Type B pancreatic cell (in vitro differentiated cells): ENCODE measurements at regions not wholly inside any gene's neighbourhood (a gene's known extent, or its start where the extent isn't known, plus 50 kb on each side); places are given as distances from the start of the nearest gene placed in this dataset.

Experiments used
- DNase-seq: peaks from one replicate; pipeline ENCODE4 v3.0.0; 2021; ENCODE audit warnings: mixed read lengths; ENCODE audit not compliant: unreplicated experiment; ENCODE audit errors: extremely low spot score
- H3K27ac Mint-ChIP-seq: 2 replicates; pipeline ENCODE4 v1.8.0; 2021; ENCODE audit warnings: mild to moderate bottlenecking, mixed read lengths
- H3K27me3 Mint-ChIP-seq: 2 replicates; pipeline ENCODE4 v1.8.0; 2021; ENCODE audit warnings: mixed read lengths
- H3K36me3 Mint-ChIP-seq: 2 replicates; pipeline ENCODE4 v1.8.0; 2021; ENCODE audit warnings: mixed read lengths
- H3K4me1 Mint-ChIP-seq: one replicate; pipeline ENCODE4 v1.8.0; 2021; ENCODE audit warnings: mixed read lengths; ENCODE audit not compliant: unreplicated experiment
- H3K4me3 Mint-ChIP-seq: 2 replicates; pipeline ENCODE4 v1.8.0; 2021; ENCODE audit warnings: mild to moderate bottlenecking, mixed read lengths
- H3K9me3 Mint-ChIP-seq: 2 replicates; pipeline ENCODE4 v1.8.0; 2021; ENCODE audit warnings: mixed read lengths
- CTCF ChIP-seq: fragments of 200-600 bp; sonication (generic); conservative IDR thresholded peaks from 2 replicates; pipeline ENCODE4 v1.5.0; 2021; ENCODE audit warnings: antibody characterized with exemption, mild to moderate bottlenecking

DNA sequence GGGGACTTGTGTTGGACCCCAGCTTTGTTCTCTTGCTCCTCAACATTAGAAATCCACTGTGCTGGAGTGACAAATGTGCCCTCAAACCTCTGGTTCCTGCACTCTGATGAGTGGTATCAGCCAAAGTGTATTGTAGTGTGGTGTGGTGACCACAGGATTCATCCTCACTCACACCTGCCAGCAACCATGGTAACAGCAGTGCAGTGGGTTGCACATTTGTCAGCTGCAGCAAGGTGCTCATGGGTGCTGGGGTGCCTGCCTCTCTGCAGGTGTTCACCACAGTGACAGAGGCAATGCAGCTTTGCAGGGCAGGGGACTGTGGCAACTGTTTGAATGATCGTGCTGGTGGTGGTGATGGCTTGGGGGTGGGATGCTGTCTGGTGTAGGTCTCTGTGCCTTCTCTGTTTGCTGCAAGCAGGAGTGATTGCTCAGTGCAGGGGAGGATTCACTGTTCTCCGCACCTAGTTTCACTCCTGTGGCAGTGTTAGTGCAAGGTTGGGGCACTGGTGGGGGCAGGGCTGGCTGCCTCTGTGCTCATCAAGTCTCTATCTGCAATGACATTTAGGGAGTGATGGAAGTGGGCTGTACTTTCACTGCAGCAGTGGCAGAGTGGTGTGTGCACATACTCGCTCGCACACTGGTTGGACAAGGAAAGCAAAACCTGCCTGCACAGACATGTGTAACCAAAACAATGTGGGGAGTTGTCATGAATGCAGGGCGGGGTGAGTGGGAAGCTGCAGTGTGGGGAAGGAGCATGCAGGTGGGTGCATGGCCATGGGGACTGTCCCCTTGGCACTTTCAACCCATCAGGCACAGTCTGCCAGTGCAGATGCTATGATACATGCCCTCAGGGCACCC, 301.1 kb downstream of the PIK3C3 start:
- Mint-ChIP-seq H3K36me3 (peaks cover 4% of the 10 kb centered on the region), H3K27ac (no peak overlapping the region), H3K27me3 (no peaks in the 10 kb centered on the region), H3K4me1 (peaks cover 16% of the 10 kb centered on the region), H3K4me3 (no peak overlapping the region), H3K9me3 (no peaks in the 10 kb centered on the region)
- DNase-seq = no peak
- TF ChIP-seq CTCF = no peak

DNA sequence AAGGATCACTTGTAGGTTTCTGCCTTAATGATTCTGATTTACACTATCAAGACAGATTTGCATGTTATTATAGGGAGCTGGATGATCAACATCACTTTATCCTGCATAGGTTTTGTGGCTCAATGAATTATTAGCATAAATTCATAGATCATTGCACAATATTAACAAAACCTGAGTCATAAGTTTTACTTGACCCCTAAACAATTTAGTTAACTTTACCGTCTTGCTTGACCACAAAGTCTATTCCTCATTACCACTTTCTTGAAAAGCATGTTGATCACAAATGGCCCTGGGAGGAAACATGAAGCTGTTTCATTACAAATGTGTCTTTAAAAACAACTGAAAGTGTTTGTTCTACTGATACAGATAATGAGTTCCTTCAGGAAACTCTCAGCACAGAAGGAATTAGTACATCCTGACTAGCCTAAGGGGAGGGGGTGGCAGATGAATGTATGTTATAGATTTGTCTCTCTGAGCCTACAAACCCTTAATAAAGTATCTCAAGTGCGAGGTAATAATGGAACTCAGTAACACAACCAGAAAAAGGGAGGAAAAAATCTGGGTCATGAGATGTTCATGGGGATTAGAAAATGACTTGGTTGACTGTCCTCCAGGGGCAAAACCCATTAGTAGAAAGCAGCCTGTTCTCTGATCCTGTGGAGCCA, 303.4 kb downstream of the PIK3C3 start:
- H3K27me3 Mint-ChIP-seq = peaks cover 4% of the 10 kb centered on the region
- H3K27ac Mint-ChIP-seq = no peak overlapping the region
- peaks cover 4% of the 10 kb centered on the region for H3K36me3 Mint-ChIP-seq
- no peak overlapping the region for H3K4me3 Mint-ChIP-seq
- H3K9me3 Mint-ChIP-seq = no peaks in the 10 kb centered on the region
- DNase-seq = no peak
- no peak for TF ChIP-seq CTCF
- peaks cover 16% of the 10 kb centered on the region for H3K4me1 Mint-ChIP-seq

DNA sequence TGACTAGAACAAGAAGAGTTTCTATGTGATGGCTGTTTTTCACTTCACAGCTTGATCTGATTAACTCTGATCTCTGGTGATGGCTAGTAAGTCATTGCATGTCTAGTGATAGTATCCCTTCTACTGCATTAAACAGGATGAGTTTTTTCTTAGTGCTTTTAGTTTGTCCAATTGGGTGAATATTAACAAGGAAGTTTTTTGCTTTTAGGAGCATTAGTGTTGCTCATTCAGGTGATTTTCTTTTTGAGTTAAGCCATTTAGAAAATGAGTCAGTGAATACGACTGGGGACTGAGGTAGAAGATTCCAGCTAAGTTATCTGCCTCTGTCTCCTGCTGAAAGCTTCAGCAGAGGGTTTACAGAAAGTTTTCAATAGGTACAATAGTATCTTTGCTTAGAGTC, 306.7 kb downstream of the PIK3C3 start:
- no peaks in the 10 kb centered on the region for H3K36me3 Mint-ChIP-seq
- H3K27me3 Mint-ChIP-seq = peaks cover 4% of the 10 kb centered on the region
- no peak for TF ChIP-seq CTCF
- DNase-seq = no peak
- H3K4me3 Mint-ChIP-seq = no peak overlapping the region
- no peak overlapping the region for H3K27ac Mint-ChIP-seq
- peaks cover 12% of the 10 kb centered on the region for H3K4me1 Mint-ChIP-seq
- H3K9me3 Mint-ChIP-seq = no peaks in the 10 kb centered on the region

GRCh38 chr18:42264497-42264896, 309.5 kb downstream of the PIK3C3 start:
- Mint-ChIP-seq H3K4me3 (no peak overlapping the region), H3K27me3 (peaks cover 8% of the 10 kb centered on the region), H3K9me3 (no peaks in the 10 kb centered on the region), H3K4me1 (peaks cover 6% of the 10 kb centered on the region), H3K36me3 (no peaks in the 10 kb centered on the region), H3K27ac (no peak overlapping the region)
- DNase-seq = no peak
- no peak for TF ChIP-seq CTCF

GRCh38 chr18:42268186-42268725, 313.2 kb downstream of the PIK3C3 start:
- DNase-seq = no peak
- Mint-ChIP-seq H3K27me3 (peaks cover 5% of the 10 kb centered on the region), H3K4me1 (peaks cover 19% of the 10 kb centered on the region), H3K9me3 (no peaks in the 10 kb centered on the region), H3K27ac (no peak overlapping the region), H3K36me3 (no peaks in the 10 kb centered on the region), H3K4me3 (no peak overlapping the region)
- TF ChIP-seq CTCF = no peak
